Midbrain (tissue), 1 donor: ENCODE measurements at regions not wholly inside any gene's neighbourhood (a gene's known extent, or its start where the extent isn't known, plus 50 kb on each side); places are given as distances from the start of the nearest gene placed in this dataset.

Experiments used
- DNase-seq: peaks from one replicate; lab custom pipeline; 2025; lab: John Stamatoyannopoulos, UW

DNA sequence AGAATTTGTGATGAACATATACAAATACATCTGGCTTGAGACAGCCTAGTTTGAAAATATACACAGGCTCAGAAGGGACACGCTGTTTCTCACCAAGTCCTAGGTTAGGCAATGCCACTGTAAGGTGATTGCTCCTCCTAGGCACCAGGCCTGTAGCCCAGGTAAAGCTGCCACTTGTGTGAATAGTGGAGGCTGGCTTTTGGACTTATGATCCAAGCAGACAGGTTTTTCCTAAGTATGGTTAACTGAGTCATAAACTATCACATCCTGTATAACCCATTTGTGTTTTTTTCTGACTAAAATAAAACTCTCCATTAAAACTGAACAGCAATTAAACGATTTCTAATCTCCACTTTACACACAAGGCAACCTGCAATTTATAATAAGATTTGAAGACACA lies 81.0 kb downstream of the SEMA4F start:
- DNase-seq, result no peak

DNA sequence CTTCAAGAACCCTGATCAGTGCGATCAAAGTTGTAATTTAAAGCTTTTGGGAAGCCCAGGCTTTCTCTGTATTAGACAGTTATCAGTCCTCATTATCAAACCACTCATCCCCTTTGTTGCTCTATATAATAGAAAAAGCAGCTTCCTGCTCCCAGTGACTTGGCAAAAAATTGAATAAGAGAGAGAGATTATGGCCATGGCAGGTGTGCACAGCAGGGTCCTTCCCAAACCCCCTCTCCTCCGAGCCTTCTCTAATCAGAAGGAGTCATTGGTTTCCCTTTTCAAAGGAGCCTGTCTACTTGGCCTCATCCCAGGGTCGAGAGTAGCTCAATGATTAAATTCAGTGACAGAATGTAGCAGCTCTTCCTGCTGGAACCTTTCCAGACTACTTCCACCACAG lies 81.5 kb downstream of the SEMA4F start:
- no peak for DNase-seq

DNA sequence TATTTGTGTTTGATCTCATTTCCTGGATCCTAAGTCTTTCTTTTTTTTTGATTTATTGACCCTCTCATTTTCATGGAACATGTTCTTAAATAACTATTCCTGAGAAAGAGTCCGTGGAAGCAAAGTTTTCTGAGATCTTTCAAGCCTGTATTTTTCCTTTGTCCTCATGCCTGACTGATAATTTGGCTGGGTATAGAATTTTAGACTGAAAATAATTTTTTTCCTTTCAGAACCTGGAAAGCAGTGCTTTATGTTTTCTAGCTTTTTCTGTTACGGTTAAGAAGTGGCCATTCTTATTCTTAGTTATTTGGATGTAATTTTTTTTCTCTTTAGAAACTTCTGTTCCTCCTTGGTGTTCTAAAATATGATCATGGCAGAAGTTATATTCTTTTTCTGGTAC lies 82.5 kb downstream of the SEMA4F start:
- DNase-seq, result no peak

DNA sequence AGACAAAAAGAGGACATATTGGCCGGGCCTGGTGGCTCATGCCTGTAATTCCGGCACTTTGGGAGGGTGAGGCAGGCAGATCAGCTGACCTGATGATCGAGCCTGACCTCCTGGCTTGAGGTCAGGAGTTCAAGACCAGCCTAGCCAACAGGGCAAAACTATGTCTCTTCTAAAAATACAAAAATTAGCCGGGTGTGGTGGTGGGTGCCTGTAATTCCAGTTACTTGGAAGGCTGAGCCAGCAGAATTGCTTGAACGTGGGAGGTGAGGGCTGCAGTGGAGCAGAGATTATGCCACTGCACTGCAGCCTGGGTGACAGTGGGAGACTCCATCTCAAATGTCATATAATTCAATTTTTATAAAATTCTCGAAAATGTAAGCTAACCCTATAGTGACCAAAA lies 84.5 kb downstream of the SEMA4F start:
- DNase-seq, result no peak

DNA sequence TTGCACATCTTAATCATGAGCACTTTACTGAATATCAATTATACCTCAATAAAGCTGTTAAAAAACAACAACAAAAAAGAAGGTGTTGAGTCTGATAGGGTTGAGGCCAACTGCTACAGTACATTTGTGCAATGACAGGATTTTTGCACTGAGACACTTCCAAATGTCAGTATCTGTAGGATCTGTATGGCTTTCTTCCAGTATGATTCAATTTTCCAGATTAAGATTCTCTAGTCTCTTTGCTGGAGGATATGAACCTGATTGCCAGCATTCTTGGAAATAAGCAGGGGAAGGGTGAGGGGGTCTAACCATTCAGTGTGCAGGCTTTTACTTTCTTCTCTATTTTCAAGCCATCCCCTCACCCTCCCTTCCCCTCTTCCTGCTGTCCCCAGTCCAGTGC lies 85.1 kb downstream of the SEMA4F start:
- DNase-seq, result no peak

DNA sequence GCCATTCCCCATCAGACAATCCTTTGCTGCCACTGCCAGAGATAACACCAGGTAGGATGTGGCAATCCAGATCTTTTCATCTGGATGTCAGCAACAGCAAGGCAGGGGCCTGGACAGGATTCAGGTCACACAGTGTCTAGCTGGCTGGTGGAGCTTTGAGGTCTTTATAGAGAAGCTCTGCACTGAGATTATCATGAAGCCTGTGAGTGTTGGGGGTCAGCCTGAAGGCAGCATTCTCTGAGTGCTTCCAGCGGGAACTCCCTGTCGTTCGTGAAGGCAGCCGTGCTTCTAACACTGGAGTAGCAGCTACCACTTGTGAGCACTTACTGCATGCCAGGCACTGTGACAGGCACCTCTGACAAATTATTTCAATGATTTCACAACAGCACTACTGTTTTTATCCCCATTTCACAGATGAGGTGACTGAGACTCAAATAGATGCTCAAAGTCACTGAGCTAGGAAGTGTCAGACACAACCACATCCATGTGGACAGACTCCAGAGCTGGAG lies 85.7 kb downstream of the SEMA4F start:
- no peak for DNase-seq

DNA sequence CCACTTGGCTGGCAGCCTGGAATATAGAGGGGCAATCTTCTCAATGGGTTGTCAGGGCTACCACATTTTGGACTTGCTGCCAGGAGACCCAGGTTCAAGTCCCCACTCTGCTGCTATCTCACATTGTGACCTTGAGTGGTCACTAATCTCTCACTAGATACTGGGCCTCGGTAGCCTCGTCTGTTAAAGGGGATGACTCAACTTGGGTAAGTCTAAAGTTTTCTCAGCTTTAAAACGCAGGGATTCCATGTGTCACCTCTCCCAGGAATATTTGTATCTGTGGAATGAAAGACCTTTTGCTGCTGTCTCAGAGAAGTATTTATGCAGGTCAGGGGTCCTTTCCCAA lies 86.3 kb downstream of the SEMA4F start:
- no peak for DNase-seq

DNA sequence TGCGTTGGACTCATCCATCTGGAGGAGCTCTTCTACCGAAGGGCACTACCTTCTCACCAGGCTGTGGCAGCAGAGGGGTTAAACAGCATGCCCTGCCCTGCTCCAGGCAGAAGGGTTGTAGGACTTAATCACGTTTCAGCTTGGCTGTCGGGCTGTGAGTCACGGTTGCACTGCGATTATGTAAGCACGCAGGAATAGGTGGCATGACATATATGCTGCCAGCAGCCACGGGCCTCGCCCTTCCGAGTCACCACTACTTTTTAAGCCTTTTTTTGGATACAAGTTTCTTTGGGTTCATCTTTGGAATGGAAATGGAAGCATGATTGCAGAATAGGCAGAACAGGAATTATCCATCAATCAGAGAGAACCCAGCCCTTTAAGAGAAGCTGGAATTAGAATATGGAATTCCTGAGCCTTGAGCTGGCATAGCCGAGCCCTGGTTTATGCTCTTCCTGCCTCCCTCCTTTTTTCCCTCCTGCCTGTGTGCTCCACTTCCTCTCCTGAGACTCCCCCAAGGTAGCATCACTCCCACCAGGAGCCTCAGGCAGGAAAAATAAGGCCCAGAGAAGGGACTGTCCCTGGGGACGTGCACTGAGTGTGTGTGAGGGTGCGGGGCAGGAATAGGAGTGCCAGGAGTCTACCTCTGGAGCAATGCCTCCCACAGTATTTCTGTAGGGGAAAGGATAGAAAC lies 86.8 kb downstream of the SEMA4F start:
- DNase-seq, result no peak

DNA sequence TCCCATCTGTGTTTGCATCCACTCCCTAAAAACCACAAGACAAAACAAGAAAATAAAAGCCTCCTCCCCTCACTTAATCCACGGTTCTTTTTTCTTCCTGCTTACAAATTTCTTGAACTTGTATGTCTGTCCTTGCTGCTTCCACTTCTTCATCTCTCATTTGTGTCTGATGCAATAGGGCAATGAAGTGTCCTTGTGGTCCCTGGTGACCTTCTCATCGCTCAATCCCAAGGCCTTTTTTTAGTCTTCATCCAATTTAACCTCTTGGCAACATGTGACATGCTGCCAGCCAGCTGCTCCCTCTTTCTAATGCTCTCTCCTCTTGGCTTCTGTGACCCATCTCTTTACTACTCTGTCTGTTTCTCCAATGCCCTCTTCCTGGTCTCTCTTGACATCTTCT lies 87.6 kb downstream of the SEMA4F start:
- no peak for DNase-seq

DNA sequence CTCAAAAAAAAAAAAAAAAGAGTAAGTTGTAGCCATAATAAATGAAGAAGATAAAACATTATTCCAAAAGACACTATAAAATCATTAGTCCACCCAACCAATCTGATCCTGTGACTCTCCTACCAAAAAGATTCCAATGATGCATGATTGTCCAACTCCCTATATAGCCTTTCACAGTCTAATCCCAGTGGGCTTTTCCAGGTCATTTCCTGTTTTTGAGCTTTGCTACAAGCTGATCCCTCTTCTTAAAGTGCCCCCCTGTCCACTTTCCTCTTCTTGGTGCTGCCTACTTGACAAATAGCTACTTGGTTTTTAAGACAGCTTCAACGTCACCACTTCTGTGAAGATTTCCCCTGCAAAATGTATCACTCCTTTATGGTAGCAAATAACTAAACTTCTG lies 88.4 kb downstream of the SEMA4F start:
- no peak for DNase-seq

DNA sequence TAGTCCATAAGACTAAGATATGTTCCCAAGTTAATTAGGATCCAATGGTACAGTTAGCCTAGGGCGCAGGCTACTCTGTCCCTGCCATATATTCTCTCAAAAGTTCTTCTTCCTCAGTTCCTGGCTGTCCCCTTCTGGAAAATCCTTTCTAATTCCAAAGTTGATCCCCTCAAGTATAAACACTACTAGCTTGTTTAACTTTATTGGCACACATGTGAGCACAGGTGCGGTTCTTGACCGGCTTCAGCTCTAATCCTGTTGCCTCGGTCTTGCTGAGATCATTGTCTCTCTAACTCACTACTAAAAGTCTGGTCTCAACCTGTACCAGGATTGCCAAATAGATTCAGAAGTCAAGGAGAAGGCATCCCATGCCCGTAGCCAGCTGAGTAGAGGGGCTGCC lies 89.0 kb downstream of the SEMA4F start:
- DNase-seq, result no peak

DNA sequence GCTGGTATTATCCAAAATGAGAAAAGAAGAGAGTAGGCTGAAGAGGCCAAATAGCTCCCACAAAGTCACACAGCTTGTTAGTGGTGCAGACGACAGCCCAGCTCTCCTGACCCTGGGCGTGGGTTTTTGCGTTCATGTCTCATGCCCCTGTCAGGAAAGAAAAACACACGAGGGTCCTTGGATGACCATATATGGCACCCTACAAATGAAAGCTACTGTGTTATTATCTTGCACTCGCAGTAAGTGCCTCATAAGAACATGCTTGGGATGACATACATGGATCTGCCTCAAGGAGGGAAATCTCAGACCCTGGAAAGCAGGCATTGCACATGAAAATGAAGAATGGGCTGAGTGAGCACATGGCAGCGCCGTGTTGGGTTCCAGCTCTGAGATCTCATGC lies 89.7 kb downstream of the SEMA4F start:
- DNase-seq, result no peak

DNA sequence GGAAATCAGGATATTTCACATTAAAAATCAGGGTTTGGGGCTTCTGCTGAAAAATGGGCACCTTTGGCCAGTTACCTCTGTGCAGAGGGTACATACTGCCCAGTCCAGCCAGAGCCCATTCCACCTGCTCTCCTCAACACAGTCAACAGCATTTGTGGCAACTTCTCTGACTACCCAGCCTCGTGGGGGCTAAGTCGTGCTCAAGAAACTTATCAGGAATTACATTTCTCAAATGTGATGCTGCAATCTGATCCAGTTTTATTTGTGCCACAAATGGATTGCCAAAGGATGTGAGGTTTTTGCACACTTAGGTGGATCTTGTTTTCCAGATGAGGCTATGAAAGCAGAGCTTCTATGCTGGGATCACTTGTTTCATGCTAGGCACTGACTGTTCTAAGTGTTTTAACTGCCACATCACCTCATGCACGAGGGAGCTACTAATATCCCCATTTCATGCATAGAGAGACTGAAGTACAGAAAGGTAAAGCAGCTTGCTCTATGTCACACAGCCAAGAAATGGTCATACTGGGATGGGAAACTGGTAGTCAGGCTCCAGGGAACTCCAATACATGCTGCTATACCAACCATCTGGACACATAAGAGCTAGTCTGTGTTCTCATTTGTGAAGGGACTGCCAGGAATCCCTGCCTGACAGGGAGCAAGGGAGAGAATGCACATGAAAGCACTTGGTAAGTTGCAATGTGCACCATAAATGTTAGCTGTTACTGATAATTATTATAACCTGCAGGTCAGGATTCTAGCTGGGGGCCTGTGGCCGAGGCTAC lies 89.0 kb upstream of the HK2 start:
- no peak for DNase-seq

DNA sequence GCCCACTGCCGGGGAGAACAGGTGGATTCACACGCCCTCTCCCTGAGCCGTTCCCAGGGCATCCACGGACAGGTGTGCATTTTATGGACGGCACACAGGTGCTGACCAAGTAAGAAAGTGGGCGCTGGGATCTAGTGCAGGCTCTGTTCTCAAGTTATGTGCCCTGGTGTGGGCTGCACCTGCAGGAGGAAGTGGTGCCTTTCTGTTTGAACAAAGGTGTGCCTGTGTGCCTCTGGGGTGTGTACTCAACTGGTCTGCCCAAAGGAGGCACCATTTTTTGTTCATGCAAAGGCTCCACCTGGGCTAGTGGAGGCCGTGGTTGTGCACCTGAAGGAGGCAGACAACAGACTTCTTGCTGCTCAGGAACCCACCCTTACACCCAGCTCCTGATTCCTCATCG lies 88.2 kb upstream of the HK2 start:
- no peak for DNase-seq

DNA sequence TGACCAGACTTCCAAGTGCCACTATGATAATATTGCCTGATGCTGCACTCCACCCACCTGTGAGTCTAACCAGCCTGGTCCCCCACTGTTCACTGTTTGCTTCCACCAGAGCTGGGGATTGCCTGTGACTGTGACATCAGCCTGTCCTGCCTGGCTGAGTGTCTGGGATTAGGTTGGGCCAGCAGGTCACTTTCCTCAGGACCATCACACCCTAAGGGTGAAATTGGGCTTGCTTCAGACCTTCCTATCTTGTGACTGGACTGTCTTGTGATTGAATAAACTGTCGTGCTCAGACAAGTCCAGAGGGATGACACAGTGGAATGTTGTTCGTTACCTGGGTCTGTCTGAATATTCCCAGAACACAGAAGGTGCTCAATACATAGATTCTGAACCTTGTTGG lies 87.4 kb upstream of the HK2 start:
- DNase-seq, result no peak

DNA sequence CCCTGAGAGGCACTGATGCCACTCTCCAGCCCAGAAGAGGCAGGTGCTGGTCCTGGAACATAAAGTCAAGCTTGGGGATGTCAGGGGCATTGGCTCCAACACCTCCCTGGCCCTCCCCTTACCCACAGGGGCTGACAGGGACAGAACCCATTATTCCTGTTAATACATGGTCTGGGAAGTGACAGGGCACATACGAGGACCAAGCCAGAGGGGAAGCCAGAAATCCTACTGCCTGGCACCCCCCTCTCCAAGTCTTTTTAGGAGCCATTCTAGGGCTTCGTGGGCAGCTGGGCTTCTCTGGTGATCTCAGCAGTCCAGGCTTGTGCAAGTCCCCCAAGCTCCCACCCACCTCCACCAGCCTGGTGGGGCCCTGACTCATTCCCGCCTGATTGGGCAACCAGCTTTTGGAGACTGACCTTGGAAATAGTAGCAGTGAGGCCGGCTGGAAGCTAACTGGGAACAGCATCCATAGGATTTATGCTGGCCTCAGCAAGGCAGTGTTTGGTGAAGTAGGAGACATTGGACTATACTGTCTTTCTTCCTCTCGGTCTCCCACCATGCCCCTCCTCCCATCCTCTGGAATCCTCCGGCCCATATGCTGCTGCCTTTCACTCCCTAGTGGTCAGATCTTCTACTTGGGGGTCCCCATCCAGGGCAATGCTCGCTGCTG lies 86.4 kb upstream of the HK2 start:
- DNase-seq, result no peak

DNA sequence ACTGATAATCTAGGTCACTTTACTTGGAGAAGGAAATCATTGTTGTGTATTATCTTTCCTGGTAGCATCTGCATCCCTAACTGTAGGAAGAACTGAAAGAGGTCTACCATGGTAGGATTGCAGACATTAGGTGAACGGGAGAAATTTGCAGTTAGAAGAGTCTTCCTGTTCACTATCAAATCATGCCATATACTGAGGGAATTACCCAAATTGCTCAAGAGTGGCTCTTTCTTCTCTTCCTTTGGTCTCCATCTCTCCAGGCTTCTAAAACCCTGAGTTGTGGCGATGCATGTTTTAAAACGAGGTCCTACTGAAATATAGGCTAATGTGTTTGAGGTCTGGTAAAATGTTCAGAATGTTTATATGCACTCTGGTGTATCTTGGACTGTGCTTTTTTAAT lies 85.3 kb upstream of the HK2 start:
- DNase-seq, result no peak

DNA sequence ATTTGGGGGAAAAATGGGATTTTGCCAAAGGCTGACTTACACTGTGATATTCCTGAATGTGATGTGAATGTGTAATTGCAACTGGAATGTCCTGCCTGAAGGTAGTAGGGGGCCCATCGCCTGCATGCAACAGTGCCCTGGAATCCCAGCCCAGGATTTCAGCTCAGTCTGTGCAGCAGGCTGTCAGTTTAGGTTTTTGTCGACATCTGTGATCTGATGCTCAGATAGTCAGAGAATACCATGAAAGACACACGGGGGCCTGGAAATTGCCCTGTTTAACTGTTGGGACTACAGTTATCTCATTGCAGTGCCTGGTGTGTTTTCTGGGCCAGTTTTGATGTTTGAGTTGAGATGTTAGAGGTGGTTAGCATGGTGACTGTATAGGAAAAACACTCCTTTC lies 84.5 kb upstream of the HK2 start:
- no peak for DNase-seq

DNA sequence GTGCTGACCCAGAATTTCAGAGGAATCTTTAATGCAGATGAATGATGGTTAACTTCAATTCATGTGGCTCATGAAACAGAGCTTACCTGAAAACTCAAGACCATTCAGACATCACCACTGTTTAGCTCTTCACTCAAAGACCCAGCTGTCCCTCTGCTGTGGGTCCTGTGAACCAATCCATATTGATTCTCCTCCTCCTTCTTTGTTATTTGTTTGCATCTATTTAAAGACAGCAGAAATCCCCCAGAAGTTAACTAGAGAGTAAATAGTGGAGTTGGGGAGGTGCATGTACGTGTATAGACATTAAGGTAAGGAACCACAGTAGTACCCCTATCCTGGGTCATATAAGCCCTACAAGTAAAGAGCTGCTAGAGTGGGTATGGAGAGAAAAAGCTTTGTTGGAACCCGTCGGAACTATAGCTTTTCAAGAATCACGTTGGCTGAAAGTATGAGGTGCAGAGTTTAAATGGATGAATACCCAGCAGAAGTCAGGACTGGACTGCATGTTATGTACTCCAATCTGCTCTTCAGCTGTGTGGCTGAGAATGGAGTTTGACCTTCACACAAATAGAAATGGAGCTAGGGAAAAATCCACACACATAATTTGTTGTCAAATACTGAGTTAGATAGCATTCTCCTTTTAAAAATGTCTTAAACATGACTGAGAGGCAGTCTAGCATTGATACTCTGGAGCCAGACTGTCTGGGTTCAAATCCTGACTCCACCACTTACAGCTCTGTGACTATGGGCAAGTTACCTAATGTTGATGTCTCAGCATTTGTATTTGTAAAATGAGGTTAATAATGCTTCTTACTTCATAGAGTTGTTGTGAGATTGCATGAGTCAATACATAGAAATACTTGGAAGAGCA lies 81.7 kb upstream of the HK2 start:
- DNase-seq, result no peak

DNA sequence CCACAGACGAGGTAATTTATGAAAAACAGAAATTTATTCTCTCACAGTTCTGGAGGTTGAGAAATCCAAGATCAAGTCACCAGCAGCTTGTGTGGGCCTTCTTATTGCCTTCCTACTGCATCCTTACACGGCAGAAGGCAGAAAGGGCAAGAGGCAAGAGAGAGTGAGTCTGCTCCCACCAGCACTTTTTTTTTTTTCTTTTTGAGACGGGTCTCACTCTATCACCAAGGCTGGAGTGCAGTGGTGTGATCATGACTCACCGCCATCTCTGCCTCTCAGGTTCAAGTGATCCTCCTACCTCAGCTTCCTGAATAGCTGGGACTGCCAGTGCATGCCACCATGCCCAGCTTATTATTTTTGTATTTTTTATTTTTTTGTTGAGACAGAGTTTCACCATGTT lies 78.5 kb upstream of the HK2 start:
- no peak for DNase-seq

DNA sequence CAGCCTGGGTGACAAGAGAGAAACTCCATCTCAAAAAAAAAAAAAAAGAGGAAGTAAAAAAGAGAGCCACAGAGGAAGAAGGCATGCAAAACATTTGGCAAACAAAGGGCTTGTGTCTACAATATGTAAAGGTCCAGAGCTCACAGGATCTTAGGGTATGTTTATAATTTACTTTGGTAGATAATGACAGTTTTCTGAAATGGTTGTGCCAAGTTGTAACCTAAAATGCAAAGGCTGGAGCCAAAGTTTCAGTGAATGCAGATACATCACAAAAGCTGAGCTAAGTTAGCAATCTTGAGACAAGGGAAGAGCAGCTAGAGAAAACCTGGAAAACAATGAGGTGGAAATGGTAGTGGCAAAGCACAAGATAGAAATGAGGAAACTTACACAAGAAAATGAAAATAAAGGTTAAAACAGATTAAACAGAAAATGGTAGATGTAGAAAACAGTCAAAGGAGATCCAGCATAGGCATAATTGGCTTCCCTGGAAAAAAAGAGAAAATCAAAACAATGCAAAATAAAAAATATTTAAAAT lies 77.5 kb upstream of the HK2 start:
- DNase-seq, result no peak

DNA sequence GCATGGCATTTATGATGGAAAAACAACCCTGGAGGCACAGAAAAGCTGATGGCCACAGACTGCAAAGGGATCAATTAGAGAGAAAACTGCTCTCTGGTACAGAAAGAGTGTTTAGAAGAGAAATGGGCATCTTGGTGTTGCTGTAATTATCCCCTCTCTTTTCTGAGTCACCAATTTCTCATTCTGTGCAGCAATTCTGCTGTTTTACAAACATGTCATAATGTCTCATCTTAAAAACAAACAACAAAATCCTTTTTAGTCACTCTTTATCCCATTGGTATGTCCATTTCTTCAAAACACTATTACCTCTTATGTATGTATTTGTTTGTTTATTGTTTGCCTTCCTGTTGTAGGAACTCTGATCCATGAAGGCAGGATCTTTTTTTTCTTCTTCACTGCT lies 73.9 kb upstream of the HK2 start:
- no peak for DNase-seq
